ENCODE measurements at regions not wholly inside any gene's neighbourhood (a gene's known extent, or its start where the extent isn't known, plus 50 kb on each side); places are given as distances from the start of the nearest gene placed in this dataset.
"Not testable (repeated sequence)": the region's sequence is repeated elsewhere in the genome, so short reads cannot be mapped to it uniquely, and the experiment has no call there.

DNA sequence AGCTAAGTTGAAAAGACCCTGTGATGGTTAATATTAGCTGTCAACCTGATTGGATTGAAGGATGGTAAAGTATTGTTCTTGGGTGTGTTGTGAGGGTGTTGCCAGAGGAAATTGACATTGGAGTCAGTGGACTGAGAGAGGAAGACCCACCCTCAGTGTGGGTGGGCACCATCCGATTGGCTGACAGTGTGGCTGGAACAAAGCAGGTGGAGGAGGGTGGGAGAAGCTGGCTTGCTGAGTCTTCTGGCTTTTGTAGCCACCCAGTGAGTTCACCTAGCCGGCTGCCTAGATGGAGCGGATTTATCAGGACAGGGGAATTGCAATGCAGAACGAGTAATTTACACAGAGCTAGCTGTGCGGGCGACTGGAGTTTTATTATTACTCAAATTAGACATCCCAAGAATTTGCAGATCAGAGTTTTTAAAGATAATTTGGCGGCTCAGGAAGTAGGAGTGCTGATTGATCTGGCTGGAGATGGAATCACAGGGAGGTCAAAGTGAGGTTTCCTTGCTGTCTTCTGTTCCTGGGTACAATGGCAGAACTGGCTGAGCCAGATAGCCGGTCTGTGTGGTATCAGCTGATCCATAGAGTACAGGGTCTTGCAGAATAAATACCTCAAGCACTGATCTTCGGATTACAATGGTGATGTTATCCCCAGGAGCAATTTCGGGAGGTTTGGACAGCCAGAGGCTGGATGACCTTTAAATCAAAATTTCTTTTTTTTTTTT is 4015.1 kb upstream of the TPTE start:
- DNase-seq (ENCODE audit: low spot score in 2 of 2); intact Hi-C loops (cut with DNase I; ENCODE audit: low total_unique reads); H3K4me3 ChIP-seq (ENCODE audit: low read depth, poor library complexity, severe bottlenecking): not testable (repeated sequence)
- WGBS, 2 donors, result 94% methylated on average over 6 of the region's 10 CpGs; no CpG with 5 or more reads in 1 of the 2 donors

DNA sequence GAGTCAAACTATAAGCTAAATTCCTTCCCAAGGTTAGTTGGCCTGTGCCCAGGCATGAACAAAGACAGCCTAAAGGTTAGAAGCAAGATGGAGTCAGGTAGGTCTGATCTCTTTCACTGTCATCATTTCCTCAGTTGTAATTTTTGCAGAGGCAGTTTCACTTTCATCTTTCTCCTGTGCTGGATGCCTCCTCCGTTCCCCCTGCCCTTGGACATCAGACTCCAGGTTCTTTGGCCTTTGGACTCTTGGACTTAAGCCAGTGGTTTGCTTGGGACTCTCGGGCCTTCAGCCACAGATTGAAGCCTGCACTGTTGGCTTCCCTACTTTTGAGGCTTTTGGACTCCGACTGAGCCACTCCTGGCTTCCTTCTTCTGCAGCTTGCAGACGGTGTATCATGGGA is 4013.8 kb upstream of the TPTE start:
- intact Hi-C loops (cut with DNase I; ENCODE audit: low total_unique reads), result not testable (repeated sequence)
- no CpG with 5 or more reads among the region's 4 CpGs for WGBS, 2 donors

DNA sequence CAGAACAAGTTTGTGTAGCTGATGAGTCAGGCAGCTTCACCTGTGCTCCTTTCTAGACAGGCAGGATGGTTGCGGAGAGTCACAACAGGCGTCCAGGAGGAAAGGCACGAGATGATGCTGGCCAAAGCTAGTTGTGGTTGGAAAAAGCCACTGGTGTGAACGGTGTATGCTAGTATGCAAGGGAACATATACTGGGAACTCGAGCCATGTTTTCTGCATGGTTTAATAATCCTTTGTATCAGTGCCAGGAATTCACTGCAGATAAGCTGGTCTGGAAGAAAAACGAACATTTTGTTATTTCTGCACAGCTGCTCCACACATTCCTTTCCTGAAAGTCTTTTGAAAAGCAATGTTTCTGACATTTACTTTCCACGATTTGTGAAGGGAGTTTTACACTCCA is 3999.6 kb upstream of the TPTE start:
- no CpG with 5 or more reads among the region's 7 CpGs for WGBS, 2 donors
- H3K4me3 ChIP-seq (ENCODE audit: low read depth, poor library complexity, severe bottlenecking); DNase-seq (ENCODE audit: low spot score in 2 of 2); intact Hi-C loops (cut with DNase I; ENCODE audit: low total_unique reads): not testable (repeated sequence)

More for the DNA sequence above, 4013.8 kb upstream of the TPTE start:
- H3K4me3 ChIP-seq (ENCODE audit: low read depth, poor library complexity, severe bottlenecking); DNase-seq (ENCODE audit: low spot score in 2 of 2): not testable (repeated sequence)

DNA sequence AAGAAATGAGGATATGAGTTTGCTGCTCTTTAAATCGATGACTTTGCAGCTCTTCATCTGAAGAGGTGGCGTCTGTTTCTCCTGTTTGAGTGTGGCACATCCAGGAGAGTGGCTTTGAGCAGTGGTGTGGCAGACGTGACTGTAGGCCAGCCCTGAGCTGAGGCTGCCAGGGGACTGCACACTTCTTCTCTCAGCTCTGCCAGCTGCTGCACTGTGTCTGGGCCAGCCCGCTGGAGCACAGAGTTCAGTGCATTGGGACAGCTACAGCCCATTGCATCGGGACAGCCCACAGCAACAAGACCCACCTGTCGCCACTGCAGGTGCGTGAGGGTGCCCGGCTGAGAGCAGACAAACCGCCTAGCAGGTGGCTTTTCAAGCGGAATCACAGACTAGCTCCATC is 3995.2 kb upstream of the TPTE start:
- DNase-seq (ENCODE audit: low spot score in 2 of 2); intact Hi-C loops (cut with DNase I; ENCODE audit: low total_unique reads); H3K4me3 ChIP-seq (ENCODE audit: low read depth, poor library complexity, severe bottlenecking): not testable (repeated sequence)
- no CpG with 5 or more reads among the region's 10 CpGs for WGBS, 2 donors

DNA sequence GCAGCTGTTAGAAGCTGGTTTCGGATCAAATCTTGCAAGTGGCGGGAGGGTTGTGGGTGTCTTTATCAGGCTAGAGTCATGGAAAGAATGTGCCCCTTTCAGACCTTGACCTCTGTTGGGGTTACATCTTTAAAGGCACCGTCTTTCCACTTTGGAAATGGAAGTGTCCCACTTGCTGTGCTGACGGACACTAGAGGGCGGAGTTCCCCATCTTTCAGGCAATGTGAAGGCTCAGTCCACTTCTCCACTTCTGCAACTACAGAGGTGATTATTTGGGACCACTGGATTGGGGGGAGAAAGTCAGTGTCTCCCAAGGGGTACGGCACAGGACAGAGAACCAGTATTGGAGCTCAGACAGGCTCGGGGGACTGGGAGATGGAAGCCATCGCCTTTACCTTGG is 3990.7 kb upstream of the TPTE start:
- WGBS, 2 donors, result no CpG with 5 or more reads among the region's 8 CpGs
- H3K4me3 ChIP-seq (ENCODE audit: low read depth, poor library complexity, severe bottlenecking); DNase-seq (ENCODE audit: low spot score in 2 of 2); intact Hi-C loops (cut with DNase I; ENCODE audit: low total_unique reads): not testable (repeated sequence)

DNA sequence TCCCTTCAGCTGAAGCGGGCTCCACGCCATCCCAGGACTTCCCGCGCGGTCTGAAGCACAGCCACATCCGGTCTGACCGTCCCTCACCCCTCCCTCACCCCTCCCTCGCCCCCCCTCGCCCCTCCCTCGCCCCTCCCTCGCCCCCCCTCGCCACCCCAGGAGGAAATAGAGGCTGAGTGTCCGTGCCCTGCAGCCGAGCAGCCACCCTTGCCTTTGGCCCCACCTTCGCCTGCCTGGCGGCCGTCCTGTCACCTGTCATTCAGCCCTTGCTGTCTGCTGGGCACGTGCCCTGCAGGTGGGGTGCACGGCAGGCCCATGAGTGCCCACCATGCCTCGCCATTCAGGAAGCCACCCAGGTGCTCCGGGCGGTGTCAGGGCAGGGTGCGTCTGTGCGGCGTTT is 3988.1 kb upstream of the TPTE start:
- intact Hi-C loops (cut with DNase I; ENCODE audit: low total_unique reads); DNase-seq (ENCODE audit: low spot score in 2 of 2); H3K4me3 ChIP-seq (ENCODE audit: low read depth, poor library complexity, severe bottlenecking): not testable (repeated sequence)
- WGBS, 2 donors, result no CpG with 5 or more reads among the region's 25 CpGs

DNA sequence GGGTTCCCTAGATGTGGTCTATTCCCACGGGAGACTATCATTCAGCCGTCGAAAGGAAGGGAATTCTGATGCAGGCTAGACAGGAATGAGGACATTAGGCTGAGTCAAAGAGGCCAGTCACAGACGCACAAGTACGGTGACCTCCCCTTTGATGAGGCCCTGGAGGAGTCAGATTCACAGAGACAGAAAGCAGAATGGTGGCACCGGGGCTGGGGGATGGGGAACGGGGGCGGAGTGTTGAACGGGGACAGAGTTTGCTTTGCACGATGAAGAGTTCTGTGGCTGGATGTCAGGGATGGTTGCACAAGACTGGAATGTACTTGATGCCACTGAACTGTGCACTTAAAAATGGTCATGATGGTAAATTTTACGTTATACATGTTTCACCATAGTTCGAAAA is 3983.1 kb upstream of the TPTE start:
- DNase-seq (ENCODE audit: low spot score in 2 of 2); H3K4me3 ChIP-seq (ENCODE audit: low read depth, poor library complexity, severe bottlenecking); intact Hi-C loops (cut with DNase I; ENCODE audit: low total_unique reads): not testable (repeated sequence)
- no CpG with 5 or more reads among the region's 12 CpGs for WGBS, 2 donors

DNA sequence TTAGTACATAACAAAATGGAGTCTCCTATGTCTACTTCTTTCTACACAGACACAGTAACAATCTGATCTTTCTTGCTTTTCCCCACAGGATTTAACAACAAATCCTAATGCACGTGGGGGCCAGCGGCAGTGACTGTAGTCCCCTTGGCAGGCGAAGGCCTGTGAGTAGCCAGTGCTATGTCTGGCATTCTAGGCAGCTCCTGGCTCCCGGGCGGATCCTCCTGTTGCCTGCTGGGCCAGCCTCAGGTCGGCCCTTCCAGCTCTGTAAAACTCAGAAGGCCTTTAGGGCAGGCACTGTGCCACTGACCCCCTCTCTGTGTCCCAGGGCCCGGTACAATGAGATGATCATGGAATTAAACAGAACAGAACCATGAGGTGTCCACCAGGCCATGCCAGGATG is 3981.7 kb upstream of the TPTE start:
- intact Hi-C loops (cut with DNase I; ENCODE audit: low total_unique reads); DNase-seq (ENCODE audit: low spot score in 2 of 2); H3K4me3 ChIP-seq (ENCODE audit: low read depth, poor library complexity, severe bottlenecking): not testable (repeated sequence)
- WGBS, 2 donors, result no CpG with 5 or more reads among the region's 7 CpGs

DNA sequence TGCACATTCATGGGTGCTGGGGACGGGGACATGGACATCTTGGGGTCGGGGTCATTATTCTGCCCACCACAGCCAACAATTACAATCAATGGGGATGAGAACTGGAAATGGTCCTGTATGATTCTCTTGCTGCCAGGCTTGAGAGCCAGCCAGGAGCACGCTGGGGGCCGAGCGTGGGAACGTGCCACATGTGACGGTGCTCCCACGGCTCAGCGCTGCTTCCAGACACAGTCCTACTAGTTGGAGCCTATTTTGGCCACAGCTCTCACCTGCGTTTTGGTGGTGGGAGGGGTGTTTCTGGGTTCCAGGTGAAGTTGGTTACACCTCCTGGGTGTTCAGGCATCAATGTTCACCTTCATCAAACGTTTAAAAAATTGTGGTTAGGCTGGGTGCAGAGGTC is 3980.3 kb upstream of the TPTE start:
- DNase-seq (ENCODE audit: low spot score in 2 of 2); H3K4me3 ChIP-seq (ENCODE audit: low read depth, poor library complexity, severe bottlenecking); intact Hi-C loops (cut with DNase I; ENCODE audit: low total_unique reads): not testable (repeated sequence)
- WGBS, 2 donors, result no CpG with 5 or more reads among the region's 11 CpGs

DNA sequence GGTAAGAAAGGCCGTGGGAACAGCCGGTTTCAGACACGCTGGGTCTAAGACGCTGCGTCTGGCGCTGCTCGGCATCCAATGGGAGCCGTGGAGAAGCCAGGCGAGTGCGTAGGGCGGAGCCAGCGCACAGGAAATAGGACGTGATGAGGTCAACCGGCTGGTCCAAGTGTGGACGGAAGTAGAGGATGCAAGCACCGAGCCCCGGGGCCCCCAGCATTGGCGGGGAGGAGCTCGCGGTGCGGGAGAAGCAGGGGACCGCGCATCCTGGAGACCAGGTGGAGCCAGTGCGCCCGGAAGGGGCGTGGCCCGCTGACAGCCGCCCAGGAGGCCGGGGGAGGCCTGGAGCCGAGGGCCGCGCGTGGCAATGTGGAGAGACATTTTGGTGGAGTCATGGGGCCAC is 3976.1 kb upstream of the TPTE start:
- no CpG with 5 or more reads among the region's 33 CpGs for WGBS, 2 donors
- intact Hi-C loops (cut with DNase I; ENCODE audit: low total_unique reads); H3K4me3 ChIP-seq (ENCODE audit: low read depth, poor library complexity, severe bottlenecking); DNase-seq (ENCODE audit: low spot score in 2 of 2): not testable (repeated sequence)

DNA sequence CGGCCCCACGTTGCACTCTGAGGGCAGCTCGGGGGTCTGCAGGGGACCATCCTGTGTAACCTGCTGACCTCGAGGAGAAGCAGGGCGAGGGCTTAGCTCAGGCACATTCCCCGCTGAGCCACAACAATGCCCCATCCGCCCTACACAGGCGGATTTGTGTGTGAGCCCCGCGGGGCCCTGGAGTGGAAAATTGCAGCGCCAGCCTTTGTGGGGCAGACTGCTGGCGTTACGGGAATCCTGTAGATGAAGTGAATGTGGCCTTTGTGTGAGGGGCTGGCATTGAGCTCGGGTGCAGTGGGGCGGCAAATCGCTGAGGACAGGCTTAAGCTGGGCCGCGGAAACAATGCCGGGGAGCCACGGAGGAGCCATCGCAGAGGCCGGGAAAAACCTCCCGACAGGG is 3970.3 kb upstream of the TPTE start:
- intact Hi-C loops (cut with DNase I; ENCODE audit: low total_unique reads); DNase-seq (ENCODE audit: low spot score in 2 of 2); H3K4me3 ChIP-seq (ENCODE audit: low read depth, poor library complexity, severe bottlenecking): not testable (repeated sequence)
- no CpG with 5 or more reads among the region's 23 CpGs for WGBS, 2 donors

DNA sequence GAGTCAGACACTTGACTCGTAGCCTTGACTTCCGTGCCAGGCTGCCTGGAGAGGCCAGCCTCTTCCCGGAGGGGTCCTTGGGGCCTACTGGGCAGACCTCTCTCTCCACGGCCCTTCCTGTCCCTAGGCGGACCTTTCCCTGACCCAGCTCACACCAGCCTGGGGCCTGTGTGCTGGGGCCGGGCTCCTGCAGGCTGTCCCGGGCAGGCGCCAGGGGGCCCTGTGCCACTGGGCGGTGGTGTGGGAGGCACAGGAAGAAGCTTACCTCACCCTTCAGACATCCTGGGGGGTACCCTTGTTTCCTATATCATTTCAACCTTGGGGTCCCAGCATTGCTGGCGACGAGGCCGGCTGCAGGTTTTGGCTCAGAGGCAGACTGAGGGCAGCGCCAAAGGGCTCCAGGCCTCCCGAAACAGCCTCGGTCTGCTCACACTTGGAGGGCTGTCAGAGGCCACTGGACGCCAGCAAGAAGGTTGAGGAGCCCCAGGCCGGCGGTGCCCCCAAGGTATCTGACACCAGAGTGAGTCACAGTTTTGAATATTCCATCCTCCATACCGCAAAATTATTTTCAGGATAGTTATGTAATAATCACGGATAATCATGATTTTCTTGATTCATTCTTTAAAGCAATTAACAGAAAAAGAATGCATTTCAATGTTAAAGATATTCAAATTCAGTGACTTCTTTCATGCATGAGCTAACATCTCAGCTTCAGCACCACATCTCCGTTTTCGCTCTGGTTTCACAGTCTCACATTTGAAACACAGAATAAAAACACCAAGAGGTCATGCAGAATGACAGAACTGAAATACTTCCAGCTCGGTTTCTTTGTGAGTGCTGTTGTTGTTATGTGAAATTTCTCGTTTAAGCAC is 3967.6 kb upstream of the TPTE start:
- H3K4me3 ChIP-seq (ENCODE audit: low read depth, poor library complexity, severe bottlenecking); intact Hi-C loops (cut with DNase I; ENCODE audit: low total_unique reads); DNase-seq (ENCODE audit: low spot score in 2 of 2): not testable (repeated sequence)
- no CpG with 5 or more reads among the region's 24 CpGs for WGBS, 2 donors

DNA sequence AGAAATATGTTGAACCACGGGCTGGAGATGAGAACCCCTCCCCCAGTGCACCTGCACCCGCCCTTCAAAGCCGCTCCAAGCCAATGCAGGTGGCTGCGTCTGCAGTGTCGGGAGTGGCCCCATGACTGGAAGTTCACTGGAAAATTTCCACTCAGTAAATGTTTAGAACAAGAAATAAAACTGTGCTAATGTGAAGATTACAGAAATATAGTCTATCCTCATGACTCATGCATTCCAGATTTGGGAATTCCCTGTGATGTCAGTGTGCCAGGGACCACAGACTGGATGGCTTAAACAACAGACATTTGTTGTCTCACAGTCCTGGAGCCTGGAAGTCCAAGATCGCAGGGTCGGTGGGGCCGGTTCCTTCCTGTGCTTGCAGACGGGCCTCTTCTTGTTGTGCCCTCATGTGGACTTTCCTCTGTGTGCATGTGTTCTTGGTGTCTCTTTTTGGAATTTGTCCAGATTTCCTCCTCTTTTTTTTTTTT is 3967.0 kb upstream of the TPTE start:
- DNase-seq (ENCODE audit: low spot score in 2 of 2); H3K4me3 ChIP-seq (ENCODE audit: low read depth, poor library complexity, severe bottlenecking); intact Hi-C loops (cut with DNase I; ENCODE audit: low total_unique reads): not testable (repeated sequence)
- WGBS, 2 donors, result no CpG with 5 or more reads among the region's 9 CpGs

DNA sequence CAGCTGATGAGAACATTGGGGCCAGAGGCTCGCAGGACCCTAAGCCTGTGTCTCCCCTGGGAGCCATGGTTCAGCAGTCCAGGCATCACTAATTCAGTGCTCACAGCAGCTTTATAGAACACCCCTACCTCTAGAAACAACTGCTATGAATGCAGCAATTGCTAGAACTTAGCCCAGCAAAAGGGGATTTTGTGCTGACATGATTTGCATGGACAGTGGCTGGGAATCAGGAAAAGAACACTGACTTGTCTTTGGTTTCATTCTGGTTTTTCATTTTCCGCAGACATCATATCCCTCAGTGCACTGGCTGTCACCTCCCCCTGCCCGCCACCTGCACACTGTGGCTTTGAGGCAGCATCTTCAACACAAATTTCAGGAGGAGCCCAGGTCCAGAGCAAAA is 3964.9 kb upstream of the TPTE start:
- H3K4me3 ChIP-seq (ENCODE audit: low read depth, poor library complexity, severe bottlenecking); DNase-seq (ENCODE audit: low spot score in 2 of 2); intact Hi-C loops (cut with DNase I; ENCODE audit: low total_unique reads): not testable (repeated sequence)
- WGBS, 2 donors, result no CpG with 5 or more reads among the region's 3 CpGs

DNA sequence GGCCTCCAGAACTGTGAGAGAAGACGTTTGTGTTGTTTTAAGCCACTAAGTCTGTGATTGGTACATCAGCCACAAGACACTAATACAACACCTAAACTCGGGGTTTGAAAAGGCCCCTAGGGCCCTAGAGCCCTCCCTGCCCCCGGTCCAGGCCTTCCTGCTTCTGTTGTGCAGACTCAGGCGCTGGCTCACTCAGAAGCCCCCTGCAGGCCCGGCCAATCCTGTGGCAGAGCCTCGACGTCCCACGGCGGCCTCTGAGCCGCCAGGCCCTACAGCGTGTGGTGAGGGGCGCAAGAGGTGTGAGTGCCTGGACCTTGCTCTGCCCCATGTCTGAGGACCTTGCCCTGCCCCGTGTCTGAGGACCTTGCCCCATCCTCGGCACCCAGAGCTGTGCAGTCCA is 3964.0 kb upstream of the TPTE start:
- DNase-seq (ENCODE audit: low spot score in 2 of 2); intact Hi-C loops (cut with DNase I; ENCODE audit: low total_unique reads); H3K4me3 ChIP-seq (ENCODE audit: low read depth, poor library complexity, severe bottlenecking): not testable (repeated sequence)
- WGBS, 2 donors, result no CpG with 5 or more reads among the region's 14 CpGs

Measured in lower leg skin (tissue), 3 donors.